D721Med (cell line): ENCODE measurements at regions not wholly inside any gene's neighbourhood (a gene's known extent, or its start where the extent isn't known, plus 50 kb on each side); places are given as distances from the start of the nearest gene placed in this dataset.

Source experiments
- DNase-seq: peaks from one replicate; pipeline ENCODE4 v3.0.0; 2011; ENCODE audit warnings: low spot score; ENCODE audit not compliant: insufficient read length
- FAIRE-seq: peaks from 2 replicates; lab custom pipeline; 2011; peaks lifted over from hg19 to GRCh38; lab: Jason Lieb, UNC
- CTCF ChIP-seq: IDR thresholded peaks from 2 replicates; pipeline ENCODE4 v1.5.1; 2012; ENCODE audit warnings: mild to moderate bottlenecking, control low read depth; ENCODE audit not compliant: insufficient read depth; ENCODE audit errors: missing control alignments

- no peak for TF ChIP-seq CTCF
- DNase-seq (no peak), FAIRE-seq (no peak)
Measured at GRCh38 chr6:14396392-14396791, 278.8 kb downstream of the CD83 start.

- FAIRE-seq, result no peak
- TF ChIP-seq CTCF, result no peak
- DNase-seq, result no peak
Measured at GRCh38 chr6:14396826-14397517, 279.4 kb downstream of the CD83 start.

GRCh38 chr6:14397518-14397901, 279.9 kb downstream of the CD83 start:
- DNase-seq, result no peak
- TF ChIP-seq CTCF, result no peak
- no peak for FAIRE-seq

DNA sequence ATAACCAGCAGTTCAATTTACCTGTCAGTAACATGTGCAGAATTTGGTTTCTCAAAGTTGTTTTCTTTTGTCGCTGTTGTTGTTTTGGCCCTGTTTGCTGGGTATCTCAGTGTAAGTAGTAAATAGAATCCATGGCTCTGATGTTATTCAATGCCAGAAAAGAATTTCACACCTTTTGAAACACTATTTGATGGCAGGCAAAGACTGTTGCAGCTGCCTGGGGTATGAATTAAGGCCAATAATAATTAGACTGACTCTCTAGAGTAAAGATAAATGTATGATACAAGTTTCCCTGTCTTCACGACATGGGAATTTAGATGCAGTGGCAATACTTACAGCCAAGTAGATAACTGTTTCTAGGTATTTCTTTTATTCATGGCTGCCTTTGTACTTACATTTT, 281.4 kb downstream of the CD83 start:
- DNase-seq, result no peak
- FAIRE-seq, result no peak

DNA sequence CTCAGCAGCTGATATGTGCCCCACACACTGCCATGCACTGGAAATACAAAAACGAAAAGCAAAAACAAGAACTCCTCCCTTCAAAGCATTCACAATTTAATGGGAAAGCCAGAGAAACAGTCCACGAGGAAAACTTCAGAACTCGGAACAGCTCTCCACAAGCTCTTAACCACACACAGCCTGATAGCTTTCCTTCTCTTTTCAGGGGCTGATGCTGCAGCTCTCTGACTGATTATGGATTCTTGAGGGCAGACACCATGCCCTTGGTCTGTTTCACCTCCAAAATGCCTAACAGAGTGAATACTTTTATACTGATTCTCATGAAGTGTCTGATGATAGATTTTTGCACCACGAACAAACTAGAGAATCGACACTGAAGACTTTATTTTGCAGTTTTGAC, 282.1 kb downstream of the CD83 start:
- no peak for TF ChIP-seq CTCF
- FAIRE-seq (no peak), DNase-seq (no peak)

More for the DNA sequence above, 281.4 kb downstream of the CD83 start:
- no peak for TF ChIP-seq CTCF

- FAIRE-seq (no peak), DNase-seq (no peak)
- no peak for TF ChIP-seq CTCF
Measured at GRCh38 chr6:14401246-14401645, 283.7 kb downstream of the CD83 start.

- TF ChIP-seq CTCF, result no peak
- FAIRE-seq (no peak), DNase-seq (no peak)
Measured at GRCh38 chr6:14406614-14407331, 289.2 kb downstream of the CD83 start.
